Stimulated activated CD8-positive, alpha-beta memory T cell treated with anti-CD3 and anti-CD28 coated beads, Interleukin-2, amount 100 ng/mL, for 48 hours (primary cell): ENCODE measurements at regions not wholly inside any gene's neighbourhood (a gene's known extent, or its start where the extent isn't known, plus 50 kb on each side); places are given as distances from the start of the nearest gene placed in this dataset.

Source experiments
- DNase-seq, 2 donors: peaks; one replicate each; pipeline ENCODE4 v3.0.0-alpha.2; 2020; ENCODE audit warnings: low read depth in 2 of 2

DNA sequence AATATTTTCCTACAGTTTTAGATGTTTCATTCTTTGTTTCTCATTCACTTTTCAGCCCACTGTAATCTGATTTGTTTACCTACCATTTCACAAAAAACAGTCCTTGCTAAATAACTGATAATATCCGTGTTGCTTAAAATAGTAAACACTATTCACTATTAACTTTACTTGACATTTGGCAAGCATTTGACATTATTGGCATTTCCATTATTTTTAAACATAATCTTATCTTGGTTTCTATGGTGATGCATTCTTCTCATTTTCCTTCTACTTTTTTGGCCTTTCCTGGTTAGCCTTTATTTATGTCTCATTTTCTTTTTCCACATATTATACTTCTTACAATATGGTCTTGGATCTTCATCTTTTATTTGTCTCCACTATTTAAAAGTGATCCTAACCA is 715.3 kb downstream of the DNAJB9 start:
- no peak for DNase-seq

DNA sequence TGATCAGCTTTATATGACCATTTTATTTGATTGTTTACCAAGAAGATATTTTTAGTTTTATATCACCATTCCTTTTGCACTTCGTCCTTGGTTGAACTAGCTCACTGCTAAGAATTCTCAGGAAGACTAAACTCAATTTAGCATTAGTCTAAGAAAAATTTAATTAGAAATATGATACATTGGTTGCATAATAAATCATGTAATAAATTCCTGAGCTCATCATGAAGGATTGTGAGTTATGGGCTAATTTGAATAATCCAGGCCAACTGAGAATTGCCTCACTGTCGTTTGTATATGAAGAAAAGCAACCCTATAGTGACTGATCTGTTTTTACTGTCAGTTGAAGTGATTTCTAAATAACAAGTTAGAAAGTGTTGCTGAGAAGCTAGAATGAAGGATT is 725.5 kb downstream of the DNAJB9 start:
- DNase-seq, result no peak

DNA sequence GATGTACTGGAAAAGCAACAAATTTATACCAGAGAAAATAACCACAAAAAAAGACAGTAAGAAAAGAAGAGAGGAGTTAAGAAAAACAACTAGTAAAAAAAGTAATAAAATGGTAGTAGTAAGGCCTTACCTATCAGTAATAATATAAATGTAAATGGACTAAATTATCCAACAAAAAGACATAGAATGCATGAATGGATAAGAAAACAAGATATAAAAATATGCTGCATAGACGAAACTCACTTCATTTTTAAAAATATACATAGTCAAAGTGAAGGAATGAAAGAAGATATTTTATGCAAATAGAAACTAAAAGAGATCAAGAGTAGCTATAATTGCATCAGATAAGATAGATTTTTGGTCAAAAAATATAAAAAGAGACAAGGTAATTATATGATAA is 739.1 kb downstream of the DNAJB9 start:
- no peak for DNase-seq

DNA sequence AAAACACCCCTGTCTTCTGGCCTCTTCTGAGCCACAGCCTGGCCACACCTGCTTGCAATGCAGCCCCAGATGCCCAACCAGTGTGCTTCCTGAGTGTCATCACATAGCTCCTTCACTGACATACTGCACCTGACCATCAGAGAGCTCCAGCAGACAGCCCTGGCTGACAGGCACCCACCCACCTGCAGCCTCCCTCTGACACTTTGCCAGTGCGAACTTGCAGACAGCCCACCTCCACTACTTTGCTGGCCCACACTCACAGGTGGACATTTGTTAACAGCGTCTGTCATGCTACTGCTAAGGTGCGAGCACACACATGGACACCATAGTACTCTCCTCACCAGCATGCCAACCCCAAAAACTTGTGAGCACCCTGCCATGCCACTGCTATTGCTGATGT is 740.1 kb downstream of the DNAJB9 start:
- no peak for DNase-seq

- DNase-seq, result no peak
These were observed 748.5 kb downstream of the DNAJB9 start for GRCh38 chr7:109318136-109318535.

DNA sequence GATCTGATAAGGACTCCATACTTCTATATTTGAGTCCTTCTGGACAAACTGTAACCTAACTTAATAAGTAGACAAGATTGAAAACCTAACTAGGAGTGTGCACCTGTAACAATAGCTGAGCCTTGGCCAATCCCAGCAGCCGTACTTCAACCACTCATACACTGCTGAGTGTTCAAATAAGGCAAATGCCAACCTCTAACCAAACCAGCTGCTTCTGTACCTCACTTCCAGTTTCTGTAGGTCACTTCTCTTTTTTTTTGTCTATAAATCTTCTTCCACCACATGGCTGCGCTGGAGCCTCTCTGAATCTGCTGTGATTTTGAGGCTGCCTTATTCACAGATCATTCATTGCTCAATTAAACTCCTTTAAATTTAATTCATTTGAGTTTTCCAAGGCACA is 753.2 kb downstream of the DNAJB9 start:
- no peak for DNase-seq

DNA sequence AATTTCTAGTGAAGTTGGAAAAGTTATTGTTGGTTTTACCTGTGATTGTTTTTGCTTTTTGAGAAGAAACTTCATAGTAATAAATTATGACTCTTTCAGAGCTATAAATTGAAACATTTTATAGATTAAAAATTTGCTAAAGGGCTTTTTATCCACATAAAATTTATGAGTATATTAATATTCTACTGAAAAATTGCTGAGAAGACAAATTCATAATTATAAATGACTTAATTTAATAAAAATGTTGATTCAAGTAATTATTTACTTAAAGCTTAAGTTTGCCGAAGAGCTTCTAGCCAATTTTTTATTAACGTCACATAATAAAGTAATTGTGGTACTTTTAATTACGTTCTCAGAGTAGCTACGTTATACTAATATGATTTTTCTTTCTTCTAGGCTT is 761.7 kb downstream of the DNAJB9 start:
- DNase-seq, result no peak

DNA sequence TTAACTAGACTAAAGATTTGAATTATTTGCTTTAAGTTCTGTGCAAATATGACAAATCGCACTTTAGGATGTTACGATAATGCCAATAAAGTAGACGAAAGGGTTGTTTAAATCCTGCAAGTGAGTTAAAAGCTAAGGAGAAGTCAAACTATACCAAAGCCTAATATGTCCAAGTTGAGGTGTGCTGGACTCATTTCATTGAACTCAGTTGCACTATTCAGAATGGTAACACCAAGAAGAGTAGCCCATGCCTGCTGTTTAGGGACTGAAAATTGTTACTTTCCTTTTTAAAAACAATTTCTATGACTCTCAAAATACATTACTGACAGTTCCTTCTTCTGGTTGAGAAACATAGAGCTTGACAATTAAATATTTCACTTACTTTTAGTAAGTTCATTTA is 766.3 kb downstream of the DNAJB9 start:
- no peak for DNase-seq

DNA sequence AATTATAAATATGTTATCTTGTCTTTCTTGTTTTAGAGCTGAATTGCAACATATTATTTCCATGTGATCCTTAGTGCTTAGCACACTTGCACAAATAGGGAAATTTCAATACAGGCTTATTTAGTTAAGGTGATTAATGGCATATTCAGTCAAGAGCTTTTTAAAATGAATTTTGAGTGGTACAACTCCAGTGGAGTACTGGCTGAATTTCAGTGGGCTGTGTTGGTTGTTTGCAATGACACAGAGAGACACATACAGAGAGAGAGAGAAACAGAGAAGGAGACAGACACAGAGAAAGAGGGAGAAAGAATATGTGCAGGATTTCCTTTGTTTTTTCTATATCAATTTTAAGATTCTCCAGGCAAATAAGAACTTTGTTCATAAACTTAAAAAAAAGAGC is 766.9 kb downstream of the DNAJB9 start:
- DNase-seq, result no peak

DNA sequence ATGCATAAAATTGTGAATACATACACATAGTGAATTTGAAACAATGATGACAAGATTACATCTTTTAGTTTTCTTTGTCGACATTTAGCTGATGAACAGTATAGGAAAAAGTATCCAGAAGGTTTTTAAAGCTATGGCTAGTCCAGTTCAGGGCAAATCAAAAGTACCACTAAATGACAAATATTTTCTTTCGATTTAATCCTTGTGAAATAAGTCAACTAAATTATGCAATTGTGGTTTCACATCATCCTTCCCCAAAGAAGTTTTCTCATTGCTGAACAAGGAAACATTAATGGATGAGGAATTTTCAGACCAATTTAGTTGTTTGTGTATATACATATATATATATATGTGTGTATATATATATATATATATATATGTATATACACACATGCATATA is 774.0 kb downstream of the DNAJB9 start:
- no peak for DNase-seq

DNA sequence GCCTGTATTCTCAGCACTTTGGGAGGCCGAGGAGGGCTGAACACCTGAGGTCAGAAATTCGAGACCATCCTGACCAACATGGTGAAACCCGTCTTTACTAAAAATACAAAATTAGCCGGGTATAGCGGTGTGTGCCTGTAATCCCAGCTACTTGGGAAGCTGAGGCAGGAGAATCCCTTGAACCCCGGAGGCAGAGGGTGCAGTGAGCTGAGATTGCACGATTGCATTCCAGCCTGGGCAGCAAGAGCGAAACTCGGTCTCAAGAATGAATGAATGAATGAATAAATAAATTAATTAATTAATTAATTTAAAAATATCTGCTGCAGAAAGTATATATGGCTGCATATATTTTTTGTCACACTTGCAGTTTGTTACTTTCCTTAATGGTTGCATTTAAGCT is 781.8 kb downstream of the DNAJB9 start:
- no peak for DNase-seq

GRCh38 chr7:109354000-109354399 is 784.3 kb downstream of the DNAJB9 start:
- DNase-seq, result no peak

GRCh38 chr7:109354552-109354951 is 784.9 kb downstream of the DNAJB9 start:
- DNase-seq, result no peak

DNA sequence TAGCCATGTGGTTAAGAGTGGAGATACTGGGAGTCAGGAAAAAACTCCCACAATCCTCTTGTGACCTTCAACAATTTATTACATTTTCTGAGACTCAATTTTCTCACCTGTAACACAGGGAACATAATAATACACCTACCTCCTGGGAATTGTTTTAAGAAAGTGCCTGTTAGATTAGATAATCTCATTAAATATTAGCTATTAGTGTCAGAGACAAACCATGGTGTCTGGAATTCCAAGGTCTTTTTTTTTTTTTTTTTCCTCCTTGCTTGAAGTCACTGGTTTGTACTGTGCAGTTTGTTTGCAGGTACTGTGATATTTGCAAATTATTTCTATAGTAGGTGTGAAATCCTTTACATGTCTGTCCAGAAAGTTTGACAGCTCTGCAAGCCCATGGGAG is 806.1 kb downstream of the DNAJB9 start:
- DNase-seq, result no peak

- DNase-seq, result no peak
These were observed 806.9 kb downstream of the DNAJB9 start for GRCh38 chr7:109376576-109376975.

- DNase-seq, result no peak
These were observed 807.6 kb downstream of the DNAJB9 start for GRCh38 chr7:109377076-109377884.

- DNase-seq, result no peak
These were observed 817.3 kb downstream of the DNAJB9 start for GRCh38 chr7:109386959-109387358.

- no peak for DNase-seq
These were observed 817.9 kb downstream of the DNAJB9 start for GRCh38 chr7:109387530-109387929.

GRCh38 chr7:109391240-109391639 is 821.6 kb downstream of the DNAJB9 start:
- DNase-seq, result no peak

DNA sequence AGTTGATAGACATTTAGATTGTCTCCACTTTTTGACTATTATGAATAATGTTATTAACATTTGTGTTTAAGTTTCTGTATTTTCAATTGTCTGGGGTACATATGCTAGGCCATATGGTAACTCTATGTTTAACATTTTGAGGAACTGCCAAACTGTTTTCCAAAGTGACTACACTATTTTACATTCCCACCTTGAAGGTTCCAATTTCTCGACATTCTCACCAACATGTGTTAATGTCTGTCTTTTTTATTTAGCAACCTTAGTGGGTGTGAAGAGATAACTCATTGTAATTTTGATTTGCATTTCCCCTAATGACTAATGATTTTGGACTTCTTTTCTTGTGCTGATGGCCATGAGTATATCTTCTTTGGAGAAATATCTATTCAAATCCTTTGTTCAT is 832.4 kb downstream of the DNAJB9 start:
- no peak for DNase-seq

GRCh38 chr7:109407756-109408155 is 838.1 kb downstream of the DNAJB9 start:
- no peak for DNase-seq

DNA sequence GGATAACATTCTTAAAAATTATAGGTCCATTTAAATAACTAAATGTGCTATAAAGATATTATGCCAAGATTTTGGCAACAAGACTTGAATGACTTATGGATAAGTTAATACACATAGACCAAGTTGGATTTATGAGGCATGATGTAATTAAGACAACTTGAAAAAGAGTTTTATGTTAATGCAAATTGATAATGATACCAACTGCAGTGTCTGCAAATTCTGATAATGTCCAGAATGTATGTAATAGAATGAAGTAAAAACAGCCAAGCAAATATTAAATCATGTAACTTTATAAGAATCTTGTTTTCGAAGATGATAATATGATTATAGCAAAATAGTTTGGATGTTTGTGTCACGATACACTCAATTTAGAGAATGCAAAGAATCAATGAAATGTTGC is 868.3 kb downstream of the DNAJB9 start:
- no peak for DNase-seq

- no peak for DNase-seq
These were observed 880.1 kb downstream of the DNAJB9 start for GRCh38 chr7:109449760-109450159.

- no peak for DNase-seq
These were observed 886.4 kb downstream of the DNAJB9 start for GRCh38 chr7:109456116-109456515.
